Transverse colon (tissue), 4 donors: ENCODE measurements at regions not wholly inside any gene's neighbourhood (a gene's known extent, or its start where the extent isn't known, plus 50 kb on each side); places are given as distances from the start of the nearest gene placed in this dataset.

Source experiments
- POLR2AphosphoS5 ChIP-seq, 3 donors: sonication (generic); formaldehyde crosslinking; IDR thresholded peaks; one replicate each; pipeline ENCODE4 v1.6.1; 2016; ENCODE audit warnings: antibody characterized with exemption in 3 of 3
- TF ChIP-seq, protein P1 (sequence below), 5 experiments: fragments of 200-600 bp in 3 of 5; fragments of 450-650 bp in 2 of 5; sonication (generic) in 3 of 5; IDR thresholded peaks; 1 replicate in 2 of 5; 2 replicates in 3 of 5; pipeline ENCODE4 v1.5.1; 2016 to 2017; ENCODE audit warnings: antibody characterized with exemption in 5 of 5, inconsistent platforms in 3 of 5, mild to moderate bottlenecking in 2 of 5, moderate library complexity in 1 of 5

DNA sequence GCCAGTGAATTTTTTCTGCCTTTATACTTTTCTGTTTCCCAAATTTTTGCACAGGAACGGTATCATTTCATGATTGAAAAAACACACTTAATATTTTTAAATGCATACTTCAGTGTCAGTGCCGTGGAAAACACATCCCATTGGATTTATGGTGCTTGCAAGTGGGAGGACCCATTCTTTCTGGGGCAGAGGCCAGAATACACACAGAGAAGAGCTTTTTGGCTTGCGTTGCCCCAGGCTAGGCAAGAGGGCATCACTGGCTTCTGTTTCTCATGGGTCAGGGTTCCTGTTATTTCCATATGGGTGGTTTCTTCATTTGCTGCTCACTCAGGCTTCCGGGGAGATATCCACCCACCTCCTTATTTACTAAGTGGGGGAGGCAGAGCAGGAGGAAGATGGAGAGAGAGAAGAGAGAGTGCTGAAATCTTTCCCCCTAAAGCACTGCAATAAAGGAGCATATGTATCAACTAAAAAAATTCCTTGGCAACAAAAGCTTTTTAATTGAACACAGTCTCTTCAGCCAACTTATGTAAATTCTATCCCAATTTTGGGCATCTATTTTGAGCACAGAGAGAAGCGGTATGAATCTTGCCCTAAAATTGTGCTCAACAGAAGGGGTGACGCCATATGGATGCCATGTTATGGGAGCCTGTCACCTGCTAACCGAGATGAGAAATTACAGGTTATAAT lies 66.0 kb upstream of the KIRREL3 start:
- TF ChIP-seq, protein P1, sequence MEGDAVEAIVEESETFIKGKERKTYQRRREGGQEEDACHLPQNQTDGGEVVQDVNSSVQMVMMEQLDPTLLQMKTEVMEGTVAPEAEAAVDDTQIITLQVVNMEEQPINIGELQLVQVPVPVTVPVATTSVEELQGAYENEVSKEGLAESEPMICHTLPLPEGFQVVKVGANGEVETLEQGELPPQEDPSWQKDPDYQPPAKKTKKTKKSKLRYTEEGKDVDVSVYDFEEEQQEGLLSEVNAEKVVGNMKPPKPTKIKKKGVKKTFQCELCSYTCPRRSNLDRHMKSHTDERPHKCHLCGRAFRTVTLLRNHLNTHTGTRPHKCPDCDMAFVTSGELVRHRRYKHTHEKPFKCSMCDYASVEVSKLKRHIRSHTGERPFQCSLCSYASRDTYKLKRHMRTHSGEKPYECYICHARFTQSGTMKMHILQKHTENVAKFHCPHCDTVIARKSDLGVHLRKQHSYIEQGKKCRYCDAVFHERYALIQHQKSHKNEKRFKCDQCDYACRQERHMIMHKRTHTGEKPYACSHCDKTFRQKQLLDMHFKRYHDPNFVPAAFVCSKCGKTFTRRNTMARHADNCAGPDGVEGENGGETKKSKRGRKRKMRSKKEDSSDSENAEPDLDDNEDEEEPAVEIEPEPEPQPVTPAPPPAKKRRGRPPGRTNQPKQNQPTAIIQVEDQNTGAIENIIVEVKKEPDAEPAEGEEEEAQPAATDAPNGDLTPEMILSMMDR (IDR thresholded peaks at IDR 0.05): no peak
- no peak for TF ChIP-seq POLR2AphosphoS5 (IDR thresholded peaks at IDR 0.05)
